B cell (primary cell): ENCODE measurements at regions not wholly inside any gene's neighbourhood (a gene's known extent, or its start where the extent isn't known, plus 50 kb on each side); places are given as distances from the start of the nearest gene placed in this dataset.

Experiments
- EZH2 ChIP-seq: IDR thresholded peaks from 2 replicates; pipeline ENCODE4 v1.6.1; 2012; ENCODE audit warnings: borderline replicate concordance, low read depth, mild to moderate bottlenecking, moderate library complexity, low read length; ENCODE audit not compliant: insufficient read depth, poor library complexity, severe bottlenecking
- TF ChIP-seq, protein P1 (sequence below): fragments of 200-600 bp; IDR thresholded peaks from one replicate; pipeline ENCODE4 v1.8.0; 2022; ENCODE audit warnings: antibody characterized with exemption, mild to moderate bottlenecking

DNA sequence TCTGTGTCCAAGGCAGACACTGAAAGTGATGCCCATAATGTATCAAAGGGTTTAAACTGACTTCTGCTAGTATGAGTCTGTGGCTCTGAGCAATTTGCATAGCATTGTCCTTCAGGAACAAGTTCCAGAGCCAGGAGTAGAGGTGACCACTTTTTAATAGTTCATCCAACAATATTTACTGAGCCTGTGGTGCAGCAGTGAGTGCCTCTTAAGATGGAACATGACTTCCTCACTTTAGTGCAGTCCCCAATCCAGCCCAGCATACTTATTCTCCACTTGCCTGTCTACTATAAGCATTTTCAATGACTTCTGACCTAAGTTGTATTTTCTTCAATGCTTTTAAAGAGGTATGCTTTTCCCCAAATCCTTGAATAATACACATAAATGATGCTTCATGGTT is 611.3 kb downstream of the MED13L start:
- TF ChIP-seq, protein P1, sequence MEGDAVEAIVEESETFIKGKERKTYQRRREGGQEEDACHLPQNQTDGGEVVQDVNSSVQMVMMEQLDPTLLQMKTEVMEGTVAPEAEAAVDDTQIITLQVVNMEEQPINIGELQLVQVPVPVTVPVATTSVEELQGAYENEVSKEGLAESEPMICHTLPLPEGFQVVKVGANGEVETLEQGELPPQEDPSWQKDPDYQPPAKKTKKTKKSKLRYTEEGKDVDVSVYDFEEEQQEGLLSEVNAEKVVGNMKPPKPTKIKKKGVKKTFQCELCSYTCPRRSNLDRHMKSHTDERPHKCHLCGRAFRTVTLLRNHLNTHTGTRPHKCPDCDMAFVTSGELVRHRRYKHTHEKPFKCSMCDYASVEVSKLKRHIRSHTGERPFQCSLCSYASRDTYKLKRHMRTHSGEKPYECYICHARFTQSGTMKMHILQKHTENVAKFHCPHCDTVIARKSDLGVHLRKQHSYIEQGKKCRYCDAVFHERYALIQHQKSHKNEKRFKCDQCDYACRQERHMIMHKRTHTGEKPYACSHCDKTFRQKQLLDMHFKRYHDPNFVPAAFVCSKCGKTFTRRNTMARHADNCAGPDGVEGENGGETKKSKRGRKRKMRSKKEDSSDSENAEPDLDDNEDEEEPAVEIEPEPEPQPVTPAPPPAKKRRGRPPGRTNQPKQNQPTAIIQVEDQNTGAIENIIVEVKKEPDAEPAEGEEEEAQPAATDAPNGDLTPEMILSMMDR = no peak
- no peak for TF ChIP-seq EZH2
